Heart left ventricle (tissue), 16 donors: ENCODE measurements at regions not wholly inside any gene's neighbourhood (a gene's known extent, or its start where the extent isn't known, plus 50 kb on each side); places are given as distances from the start of the nearest gene placed in this dataset.

ENCODE experiments used
- ATAC-seq, 4 donors: fragments of 200-7000 bp; cut with Tn5 transposase; one replicate each; pipeline ENCODE4 v1.9.1; 2020 to 2022; ENCODE audit warnings: moderate library complexity in 4 of 4, mild to moderate bottlenecking in 3 of 4, moderate number of reproducible peaks in 1 of 4
- DNase-seq, 5 donors: peaks; one replicate each; pipeline ENCODE4 v3.0.0-alpha.2; 2020
- H3K27ac ChIP-seq, 12 donors: fragments of 200-600 bp; sonication (generic) in 4 of 12; one replicate each; pipeline versions ENCODE4 v1.5.0 to v1.8.0; 2016 to 2022; ENCODE audit warnings: mild to moderate bottlenecking in 2 of 12
- H3K27me3 ChIP-seq, 9 donors: fragments of 200-600 bp; sonication (generic) in 2 of 9; one replicate each; pipeline versions ENCODE4 v1.5.1 to v1.8.0; 2016 to 2022; ENCODE audit warnings: mild to moderate bottlenecking in 3 of 9
- H3K36me3 ChIP-seq, 9 donors: fragments of 200-600 bp; sonication (generic) in 2 of 9; one replicate each; pipeline versions ENCODE4 v1.5.0 to v1.8.0; 2018 to 2022; ENCODE audit warnings: mild to moderate bottlenecking in 2 of 9
- H3K4me1 ChIP-seq, 12 donors: fragments of 200-600 bp; sonication (generic) in 4 of 12; one replicate each; pipeline versions ENCODE4 v1.5.0 to v1.8.0; 2016 to 2022; ENCODE audit warnings: mild to moderate bottlenecking in 3 of 12
- H3K4me3 ChIP-seq, 12 donors: fragments of 200-600 bp; sonication (generic) in 4 of 12; one replicate each; pipeline versions ENCODE4 v1.5.0 to v1.8.0; 2017 to 2022; ENCODE audit warnings: mild to moderate bottlenecking in 9 of 12, moderate library complexity in 4 of 12
- H3K9me3 ChIP-seq, 12 donors: fragments of 200-600 bp; sonication (generic) in 4 of 12; one replicate each; pipeline versions ENCODE4 v1.5.0 to v1.8.0; 2016 to 2022; ENCODE audit warnings: mild to moderate bottlenecking in 1 of 12
- POLR2A ChIP-seq, 2 donors: fragments of 450-650 bp; IDR thresholded peaks; one replicate each; pipeline ENCODE4 v1.6.1; 2017; ENCODE audit warnings: antibody characterized with exemption in 2 of 2, mild to moderate bottlenecking in 2 of 2, moderate library complexity in 2 of 2
- WGBS, 4 donors: extraction: QIAGEN DNeasy Blood & Tissue Kit in 2 of 4; methylation state at CpG; one replicate each; pipeline versions ENCODE4 v1.1.5 to v1.1.7; 2013 to 2018; 5-methylcytosine and 5-hydroxymethylcytosine counted together
- intact Hi-C, 10 donors: fragments of 100-400 bp; cut with DNase I; formaldehyde crosslinking; loops; one replicate each; pipeline versions ENCODE4 v1.11.1 to v1.14.2; 2022
- TF ChIP-seq, protein P1 (sequence below), 12 donors: fragments of 200-600 bp; sonication (generic) in 4 of 12; IDR thresholded peaks; one replicate each; pipeline versions ENCODE4 v1.5.0 to v1.8.0; 2018 to 2022; ENCODE audit warnings: antibody characterized with exemption in 12 of 12, mild to moderate bottlenecking in 5 of 12
- donor health status: ischemic (EF 13 %, LVEDD 7.1; RV severe dilation, severe dysfunction).
- donor health status: healthy with polysubstance abuse.
- donor health status: DM: no; HTN: yes; CAD: no.
- donor health status: DM: no; HTN: no; CAD: no.
- donor health status: ischemic (EF 25% LVEDD 6.9; RV normal size, moderate dysfunction).
- donor health status: ischemic (EF 25% LVEDD 5.7; RV mildly dilated, moderate dysfunction).
- donor health status: healthy.
- donor health status: DM: yes; HTN: yes; CAD: no.
- donor health status: ischemic (EF 35%, LVEDD 5.7; RV mildly dilated, moderate dysfunction).
- donor health status: nonischemic (EF 11% LVEDD 7.7; RV severe dilation, severe dysfunction).
- donor health status: DM: yes; HTN: yes; CAD: no.
- donor health status: PGD.
- donor health status: ischemic (EF 29% LVEDD 5.4; RV normal size, mild dysfunction).
- donor health status: nonischemic (EF 23%, LVEDD 6.1; RV moderate dilation, normal function).

- TF ChIP-seq, protein P1, sequence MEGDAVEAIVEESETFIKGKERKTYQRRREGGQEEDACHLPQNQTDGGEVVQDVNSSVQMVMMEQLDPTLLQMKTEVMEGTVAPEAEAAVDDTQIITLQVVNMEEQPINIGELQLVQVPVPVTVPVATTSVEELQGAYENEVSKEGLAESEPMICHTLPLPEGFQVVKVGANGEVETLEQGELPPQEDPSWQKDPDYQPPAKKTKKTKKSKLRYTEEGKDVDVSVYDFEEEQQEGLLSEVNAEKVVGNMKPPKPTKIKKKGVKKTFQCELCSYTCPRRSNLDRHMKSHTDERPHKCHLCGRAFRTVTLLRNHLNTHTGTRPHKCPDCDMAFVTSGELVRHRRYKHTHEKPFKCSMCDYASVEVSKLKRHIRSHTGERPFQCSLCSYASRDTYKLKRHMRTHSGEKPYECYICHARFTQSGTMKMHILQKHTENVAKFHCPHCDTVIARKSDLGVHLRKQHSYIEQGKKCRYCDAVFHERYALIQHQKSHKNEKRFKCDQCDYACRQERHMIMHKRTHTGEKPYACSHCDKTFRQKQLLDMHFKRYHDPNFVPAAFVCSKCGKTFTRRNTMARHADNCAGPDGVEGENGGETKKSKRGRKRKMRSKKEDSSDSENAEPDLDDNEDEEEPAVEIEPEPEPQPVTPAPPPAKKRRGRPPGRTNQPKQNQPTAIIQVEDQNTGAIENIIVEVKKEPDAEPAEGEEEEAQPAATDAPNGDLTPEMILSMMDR (IDR thresholded peaks at IDR 0.05), result no peak
- TF ChIP-seq POLR2A (IDR thresholded peaks at IDR 0.05), result no peak
- WGBS, 4 donors, result 77 to 84% (median 80%) methylated on average over 5 of the region's 5 CpGs
- peak in 1 of 5 donors; percentile 14 for DNase-seq
- no peaks in the 10 kb centered on the region for H3K9me3 ChIP-seq
- intact Hi-C loops, result no loop called here
- H3K27ac ChIP-seq, result no peak overlapping the region
- no peak overlapping the region for H3K4me3 ChIP-seq
- no peaks in the 10 kb centered on the region for H3K4me1 ChIP-seq
- H3K27me3 ChIP-seq, result no peaks in the 10 kb centered on the region
- no peak for ATAC-seq
- no peaks in the 10 kb centered on the region for H3K36me3 ChIP-seq
Measured at GRCh38 chr10:78386509-78386908, 352.8 kb downstream of the RPS24 start.

DNA sequence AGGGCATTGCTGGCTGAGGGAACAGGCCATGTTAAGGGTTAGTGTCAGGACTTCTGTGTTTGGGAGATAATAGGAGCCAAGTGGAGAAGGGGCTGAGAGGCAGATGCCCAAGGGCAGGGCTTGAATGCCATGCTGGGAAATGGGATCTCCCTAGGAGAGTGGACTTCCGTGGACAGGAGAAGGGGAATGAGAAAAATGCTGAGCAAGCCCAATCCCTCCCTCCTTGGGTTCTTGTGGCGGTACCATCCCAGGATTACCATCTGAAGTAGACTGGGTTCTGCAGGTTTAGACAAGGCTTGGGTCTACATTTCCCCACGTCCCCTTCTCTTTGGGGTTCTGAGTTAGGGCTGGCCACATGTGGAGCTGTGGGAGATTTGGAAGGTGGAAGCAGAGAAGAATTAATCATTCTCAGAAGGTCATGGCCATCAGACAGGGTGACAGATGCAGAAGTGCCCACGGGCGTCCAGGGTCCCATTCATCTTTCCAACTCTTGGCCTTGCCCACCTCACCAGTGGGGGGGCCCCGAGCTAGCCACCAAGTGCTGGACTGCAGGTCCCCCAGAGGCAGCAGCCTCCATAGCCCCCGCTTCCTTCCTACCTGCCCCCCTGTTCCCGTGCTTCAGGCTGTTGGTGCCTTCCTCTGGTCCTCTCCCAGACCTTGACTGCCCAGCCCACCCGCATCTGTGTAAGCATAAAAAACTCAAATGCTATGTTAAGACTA is 354.8 kb downstream of the RPS24 start:
- TF ChIP-seq, protein P1 (IDR thresholded peaks at IDR 0.05), result no peak
- TF ChIP-seq POLR2A (IDR thresholded peaks at IDR 0.05), result no peak
- H3K27me3 ChIP-seq, result no peaks in the 10 kb centered on the region
- no peaks in the 10 kb centered on the region for H3K4me1 ChIP-seq
- WGBS, 4 donors, result 78 to 87% (median 84%) methylated on average over 7 to 9 of the region's 9 CpGs
- H3K27ac ChIP-seq, result no peak overlapping the region
- peak in 1 of 5 donors; percentile 15 for DNase-seq
- H3K4me3 ChIP-seq, result no peak overlapping the region
- no peaks in the 10 kb centered on the region for H3K9me3 ChIP-seq
- ATAC-seq, result no peak
- no peaks in the 10 kb centered on the region for H3K36me3 ChIP-seq
- intact Hi-C loops, result no loop called here

GRCh38 chr10:78389419-78389818 is 355.8 kb downstream of the RPS24 start:
- peak in 1 of 5 donors; percentile 26 for DNase-seq
- Histone ChIP-seq H3K4me1 (peaks cover 0 to 3% (median 0%) of the 10 kb centered on the region in 12 donors), H3K27me3 (no peaks in the 10 kb centered on the region), H3K27ac (no peak overlapping the region), H3K36me3 (no peaks in the 10 kb centered on the region), H3K4me3 (no peak overlapping the region), H3K9me3 (no peaks in the 10 kb centered on the region)
- WGBS, 4 donors, result 82 to 87% (median 84%) methylated on average over 3 of the region's 3 CpGs
- peak in 1 of 4 donors; percentile 35 for ATAC-seq
- no peak for TF ChIP-seq POLR2A (IDR thresholded peaks at IDR 0.05)
- TF ChIP-seq, protein P1 (IDR thresholded peaks at IDR 0.05), result no peak
- intact Hi-C loops, result no loop called here

DNA sequence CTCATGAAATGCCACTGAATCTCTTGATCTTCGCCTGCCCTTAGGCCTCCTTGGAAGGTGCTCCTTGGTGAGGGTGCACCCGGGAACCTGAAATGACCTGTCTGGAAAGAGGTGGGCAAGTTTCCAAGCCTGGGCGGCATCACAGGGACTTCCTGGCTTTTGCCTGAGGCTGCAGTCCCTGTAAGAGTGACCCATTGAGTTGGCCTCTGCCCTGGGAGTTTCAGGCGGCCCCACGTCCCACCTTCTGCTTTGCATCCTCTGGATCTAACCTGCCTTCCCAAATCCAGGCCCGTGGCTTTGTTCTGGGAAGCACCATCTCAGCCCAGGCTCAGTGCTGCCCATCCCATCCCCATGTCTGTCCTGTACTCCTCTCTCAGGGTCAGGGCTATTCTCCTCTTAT is 356.4 kb downstream of the RPS24 start:
- Histone ChIP-seq H3K27me3 (no peaks in the 10 kb centered on the region), H3K4me1 (peaks cover 0 to 3% (median 0%) of the 10 kb centered on the region in 12 donors), H3K9me3 (no peaks in the 10 kb centered on the region), H3K27ac (no peak overlapping the region), H3K4me3 (no peak overlapping the region), H3K36me3 (no peaks in the 10 kb centered on the region)
- WGBS, 4 donors, result 59 to 88% (median 76%) methylated on average over 5 to 6 of the region's 6 CpGs
- intact Hi-C loops, result no loop called here
- DNase-seq (peak in 1 of 5 donors; percentile 21), ATAC-seq (no peak)
- TF ChIP-seq POLR2A (IDR thresholded peaks at IDR 0.05), result no peak
- TF ChIP-seq, protein P1 (IDR thresholded peaks at IDR 0.05), result no peak
